PC-9 (cell line): ENCODE measurements at regions not wholly inside any gene's neighbourhood (a gene's known extent, or its start where the extent isn't known, plus 50 kb on each side); places are given as distances from the start of the nearest gene placed in this dataset.

Experiments
- BruUV-seq: library from RNA; stranded (reverse); fragments of 400-500 nt; replicated peaks from 2 replicates; lab custom pipeline; 2021; lab: Mats Ljungman, UMichigan
- CTCF ChIA-PET: fragments of 300-600 bp; sonication (Branson Sonifier 250); formaldehyde crosslinking; loops from one replicate; lab custom pipeline; 2022; ENCODE audit warnings: antibody characterized with exemption; lab: Charles Lee
- POLR2A ChIA-PET: fragments of 300-600 bp; sonication (Branson Sonifier 250); formaldehyde crosslinking; loops from one replicate; lab custom pipeline; 2022; ENCODE audit warnings: antibody characterized with exemption; ENCODE audit not compliant: unreplicated experiment; lab: Charles Lee
- DNase-seq, 2 experiments: peaks; one replicate each; pipeline versions ENCODE4 v3.0.0 to v3.0.0-alpha.2; 2015 to 2022; ENCODE audit warnings: mixed read lengths in 1 of 2
- H2AFZ ChIP-seq: fragments of 200-600 bp; sonication (generic); 2 replicates; pipeline ENCODE4 v1.8.1; 2017; ENCODE audit warnings: antibody characterized with exemption
- H3F3A ChIP-seq: fragments of 200-600 bp; sonication (generic); 2 replicates; pipeline ENCODE4 v1.8.1; 2017; ENCODE audit warnings: antibody characterized with exemption, mild to moderate bottlenecking, low read depth; ENCODE audit not compliant: insufficient read depth
- H3K27ac ChIP-seq: fragments of 200-600 bp; sonication (generic); 2 replicates; pipeline ENCODE4 v1.6.1; 2016; ENCODE audit warnings: mixed run types
- H3K27me3 ChIP-seq: fragments of 200-600 bp; sonication (generic); 2 replicates; pipeline ENCODE4 v1.6.1; 2016; ENCODE audit warnings: low read depth, mixed run types; ENCODE audit not compliant: insufficient read depth
- H3K36me3 ChIP-seq: fragments of 200-600 bp; sonication (generic); 2 replicates; pipeline ENCODE4 v1.6.1; 2016; ENCODE audit warnings: low read depth, mixed run types
- H3K4me1 ChIP-seq: fragments of 200-600 bp; sonication (generic); replicated peaks from 2 replicates; pipeline ENCODE4 v1.6.1; 2016; ENCODE audit warnings: mixed run types; ENCODE audit not compliant: insufficient read depth
- H3K4me2 ChIP-seq: fragments of 200-600 bp; sonication (generic); 2 replicates; pipeline ENCODE4 v1.6.1; 2017; ENCODE audit warnings: mixed run types
- H3K4me3 ChIP-seq: fragments of 200-600 bp; sonication (generic); 2 replicates; pipeline ENCODE4 v1.6.1; 2016; ENCODE audit warnings: mixed run types
- H3K79me2 ChIP-seq: fragments of 200-600 bp; sonication (generic); 2 replicates; pipeline ENCODE4 v1.6.1; 2017; ENCODE audit warnings: low read depth, mixed run types
- H3K9me2 ChIP-seq: fragments of 200-600 bp; sonication (generic); 2 replicates; pipeline ENCODE4 v1.8.1; 2017; ENCODE audit warnings: mild to moderate bottlenecking; ENCODE audit not compliant: insufficient read depth
- H3K9me3 ChIP-seq: fragments of 200-600 bp; sonication (generic); 2 replicates; pipeline ENCODE4 v1.8.1; 2016; ENCODE audit warnings: low read depth; ENCODE audit not compliant: insufficient read depth
- H4K20me1 ChIP-seq: fragments of 200-600 bp; sonication (generic); 2 replicates; pipeline ENCODE4 v1.8.1; 2017; ENCODE audit not compliant: insufficient read depth
- EZH2 ChIP-seq: fragments of 200-600 bp; sonication (generic); IDR thresholded peaks from 2 replicates; pipeline ENCODE4 v1.8.0; 2017; ENCODE audit warnings: antibody characterized with exemption, low read depth
- intact Hi-C: fragments of 100-400 bp; cut with micrococcal nuclease; formaldehyde crosslinking; loops from one replicate; pipeline ENCODE4 v1.10.0; 2022; ENCODE audit not compliant: unreplicated experiment
- TF ChIP-seq, protein P1 (sequence below): fragments of 200-600 bp; sonication (generic); conservative IDR thresholded peaks from 2 replicates; pipeline ENCODE4 v1.6.1; 2017; ENCODE audit warnings: mixed run types, antibody characterized with exemption, mild to moderate bottlenecking, moderate library complexity

DNA sequence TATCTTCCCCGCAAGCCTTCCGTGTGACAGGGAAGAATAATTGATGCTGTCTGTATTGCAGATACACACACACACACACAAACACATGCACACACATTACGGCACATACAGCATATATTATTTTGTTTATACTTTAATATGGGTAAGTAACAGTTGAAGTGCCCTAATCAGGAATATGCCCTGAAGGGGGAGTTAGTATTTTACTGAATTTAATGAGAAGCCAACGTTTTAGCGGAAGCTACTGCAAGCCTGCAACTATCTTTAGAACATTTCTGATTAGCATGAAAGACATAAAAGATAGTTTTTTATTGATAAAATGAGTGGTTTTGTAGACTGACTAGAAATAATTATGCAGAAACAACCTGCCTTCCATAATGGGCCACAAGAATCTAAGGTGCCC is 296.6 kb upstream of the SLCO3A1 start:
- Histone ChIP-seq H3K4me3 (no peak overlapping the region), H2AFZ (no peak overlapping the region), H3K27ac (no peak overlapping the region), H3K4me1 (peaks cover 19% of the 10 kb centered on the region), H3K79me2 (no peaks in the 10 kb centered on the region), H3K36me3 (no peaks in the 10 kb centered on the region), H3F3A (peaks cover 19% of the 10 kb centered on the region), H4K20me1 (no peaks in the 10 kb centered on the region), H3K9me2 (no peaks in the 10 kb centered on the region), H3K4me2 (no peak overlapping the region), H3K9me3 (no peaks in the 10 kb centered on the region), H3K27me3 (no peaks in the 10 kb centered on the region)
- no peak for DNase-seq
- intact Hi-C loops, result no loop called here
- no TSS peak for BruUV-seq
- ChIA-PET CTCF (no interaction called here), POLR2A (no interaction called here)
- no peak for TF ChIP-seq EZH2
- TF ChIP-seq, protein P1, sequence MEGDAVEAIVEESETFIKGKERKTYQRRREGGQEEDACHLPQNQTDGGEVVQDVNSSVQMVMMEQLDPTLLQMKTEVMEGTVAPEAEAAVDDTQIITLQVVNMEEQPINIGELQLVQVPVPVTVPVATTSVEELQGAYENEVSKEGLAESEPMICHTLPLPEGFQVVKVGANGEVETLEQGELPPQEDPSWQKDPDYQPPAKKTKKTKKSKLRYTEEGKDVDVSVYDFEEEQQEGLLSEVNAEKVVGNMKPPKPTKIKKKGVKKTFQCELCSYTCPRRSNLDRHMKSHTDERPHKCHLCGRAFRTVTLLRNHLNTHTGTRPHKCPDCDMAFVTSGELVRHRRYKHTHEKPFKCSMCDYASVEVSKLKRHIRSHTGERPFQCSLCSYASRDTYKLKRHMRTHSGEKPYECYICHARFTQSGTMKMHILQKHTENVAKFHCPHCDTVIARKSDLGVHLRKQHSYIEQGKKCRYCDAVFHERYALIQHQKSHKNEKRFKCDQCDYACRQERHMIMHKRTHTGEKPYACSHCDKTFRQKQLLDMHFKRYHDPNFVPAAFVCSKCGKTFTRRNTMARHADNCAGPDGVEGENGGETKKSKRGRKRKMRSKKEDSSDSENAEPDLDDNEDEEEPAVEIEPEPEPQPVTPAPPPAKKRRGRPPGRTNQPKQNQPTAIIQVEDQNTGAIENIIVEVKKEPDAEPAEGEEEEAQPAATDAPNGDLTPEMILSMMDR, result no peak

DNA sequence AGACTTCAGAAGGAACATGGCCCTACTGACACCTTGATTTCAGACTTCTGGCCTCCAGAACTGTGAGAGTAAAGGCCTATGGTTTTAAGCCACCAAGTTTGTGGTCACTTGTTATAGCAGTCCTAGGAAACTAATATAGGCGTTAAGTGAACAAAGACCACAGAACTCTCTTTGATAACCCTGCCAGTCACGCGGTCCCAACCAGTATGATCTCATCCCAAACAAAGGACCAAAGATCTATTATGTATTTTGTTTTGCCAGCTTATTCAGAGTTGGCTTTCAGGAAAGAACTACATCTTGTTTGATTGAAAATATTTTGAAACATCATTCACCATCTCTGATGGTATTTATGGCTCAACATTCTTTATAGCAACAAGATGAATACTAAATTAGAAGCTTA is 294.4 kb upstream of the SLCO3A1 start:
- H3K27ac ChIP-seq, result no peak overlapping the region
- DNase-seq, result no peak
- H3K9me2 ChIP-seq, result no peaks in the 10 kb centered on the region
- CTCF ChIA-PET, result no interaction called here
- no peak overlapping the region for H2AFZ ChIP-seq
- no peak overlapping the region for H3K4me2 ChIP-seq
- H3K36me3 ChIP-seq, result no peaks in the 10 kb centered on the region
- no peak for TF ChIP-seq EZH2
- TF ChIP-seq, protein P1, result no peak
- H4K20me1 ChIP-seq, result no peaks in the 10 kb centered on the region
- no peaks in the 10 kb centered on the region for H3K79me2 ChIP-seq
- H3K4me3 ChIP-seq, result no peak overlapping the region
- no peaks in the 10 kb centered on the region for H3K9me3 ChIP-seq
- peaks cover 29% of the 10 kb centered on the region for H3F3A ChIP-seq
- H3K27me3 ChIP-seq, result no peaks in the 10 kb centered on the region
- POLR2A ChIA-PET, result no interaction called here
- no TSS peak for BruUV-seq
- intact Hi-C loops, result no loop called here
- H3K4me1 ChIP-seq, result peaks cover 32% of the 10 kb centered on the region

DNA sequence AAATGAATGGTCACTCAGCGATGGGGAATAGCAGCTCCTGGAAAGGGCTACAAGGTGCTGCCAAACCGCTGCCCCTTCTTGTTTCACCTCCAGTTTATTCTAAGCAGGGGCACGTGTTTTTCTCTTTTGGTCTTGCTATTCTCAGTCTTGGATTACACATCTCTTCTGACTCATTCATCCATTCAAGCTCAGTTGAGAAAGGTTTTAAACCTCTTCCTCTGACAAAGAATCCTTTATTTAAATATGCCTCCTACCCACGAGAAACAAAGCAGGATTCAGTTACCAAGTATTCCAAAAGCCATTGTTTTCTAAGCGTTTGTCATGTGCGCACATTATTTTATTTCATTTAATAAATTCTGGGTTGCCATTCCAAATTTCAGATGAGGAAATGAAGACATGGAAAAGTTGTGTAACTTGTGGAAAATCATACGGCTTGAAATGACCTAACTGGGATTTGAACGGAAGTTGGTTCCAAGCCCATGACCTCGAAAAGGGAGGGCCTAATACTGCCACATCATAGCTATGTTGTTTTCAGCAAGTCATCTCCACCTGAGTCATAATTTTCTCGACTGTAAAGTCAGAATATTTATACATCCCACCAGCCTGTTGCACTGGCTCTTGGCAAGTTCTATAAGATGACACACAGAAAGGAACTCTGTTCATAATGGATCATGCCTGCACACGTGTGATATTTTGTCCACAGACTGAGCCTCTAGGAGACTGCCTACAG is 292.0 kb upstream of the SLCO3A1 start:
- POLR2A ChIA-PET, result interaction anchor here (0.6 to 1.4 kb wide), 3 partner anchors 24 to 338 kb away, joined by 6 to 12 read pairs (median 10); no protein-coding TSS in a partner anchor
- BruUV-seq, result TSS peak; percentile 80
- Histone ChIP-seq H3K79me2 (no peaks in the 10 kb centered on the region), H4K20me1 (no peaks in the 10 kb centered on the region), H3K4me2 (peak overlapping the region; percentile 63), H3K9me3 (no peaks in the 10 kb centered on the region), H2AFZ (peak overlapping the region; percentile 33), H3K4me3 (peak overlapping the region; percentile 25; the same call in 1 of the 2 replicates), H3K27ac (peak overlapping the region; percentile 96), H3K4me1 (peaks cover 32% of the 10 kb centered on the region), H3K27me3 (no peaks in the 10 kb centered on the region), H3K36me3 (no peaks in the 10 kb centered on the region), H3K9me2 (no peaks in the 10 kb centered on the region), H3F3A (peaks cover 29% of the 10 kb centered on the region)
- CTCF ChIA-PET, result interaction anchor here (0.7 to 1.6 kb wide), 3 partner anchors 25 to 155 kb away, joined by 3 to 5 read pairs (median 5); no protein-coding TSS in a partner anchor
- no peak for TF ChIP-seq EZH2
- TF ChIP-seq, protein P1, result no peak
- intact Hi-C loops, result no loop called here
- peak; percentile 19 to 90 for DNase-seq
